ENCODE measurements at regions not wholly inside any gene's neighbourhood (a gene's known extent, or its start where the extent isn't known, plus 50 kb on each side); places are given as distances from the start of the nearest gene placed in this dataset.
"Not testable (repeated sequence)": the region's sequence is repeated elsewhere in the genome, so short reads cannot be mapped to it uniquely, and the experiment has no call there.

DNA sequence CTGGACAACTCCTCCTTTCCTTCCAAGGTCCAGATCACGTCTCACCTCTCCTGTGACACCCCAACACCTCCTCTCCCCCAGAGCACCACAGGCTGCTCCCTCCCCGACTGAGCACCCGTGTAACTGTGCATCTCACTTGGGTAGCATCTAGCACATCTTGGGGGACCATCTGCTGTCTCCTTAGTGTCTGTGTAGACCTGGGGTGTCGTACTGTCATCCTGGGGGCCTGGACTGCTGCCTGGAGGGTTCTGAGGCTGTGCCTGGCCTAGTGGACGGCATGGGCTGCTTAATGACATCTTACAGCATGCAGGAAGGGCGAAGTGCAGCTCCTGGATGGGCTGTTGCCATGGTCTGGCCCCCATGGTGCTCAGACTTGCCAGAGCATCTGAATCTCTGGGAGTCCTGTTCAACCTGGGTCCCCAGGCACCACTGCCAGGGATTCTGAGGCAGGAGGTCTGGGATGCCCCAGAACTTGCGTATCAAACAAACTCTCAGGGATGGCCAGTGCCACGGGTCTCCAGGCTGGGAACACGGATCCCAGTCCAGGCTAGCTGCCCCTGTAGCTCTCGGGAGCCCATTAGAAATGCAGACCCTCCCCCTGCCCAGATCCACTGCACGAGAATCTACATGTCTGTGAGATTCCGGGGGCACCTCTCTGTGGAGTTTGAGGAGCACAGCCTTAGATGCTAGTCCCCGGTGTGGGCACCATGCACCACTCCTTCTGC lies 194.4 kb upstream of the ZNF469 start:
- H3K36me3 Mint-ChIP-seq, ATAC-seq, H3K27ac Mint-ChIP-seq, H3K4me1 Mint-ChIP-seq, POLR2A ChIA-PET, DNase-seq, H3K4me3 Mint-ChIP-seq: not testable (repeated sequence)
- peaks cover 0 to 12% (median 5%) of the 10 kb centered on the region in 9 donors for H3K9me3 Mint-ChIP-seq
- peaks cover 2 to 16% (median 7%) of the 10 kb centered on the region in 5 donors for H3K27me3 Mint-ChIP-seq

DNA sequence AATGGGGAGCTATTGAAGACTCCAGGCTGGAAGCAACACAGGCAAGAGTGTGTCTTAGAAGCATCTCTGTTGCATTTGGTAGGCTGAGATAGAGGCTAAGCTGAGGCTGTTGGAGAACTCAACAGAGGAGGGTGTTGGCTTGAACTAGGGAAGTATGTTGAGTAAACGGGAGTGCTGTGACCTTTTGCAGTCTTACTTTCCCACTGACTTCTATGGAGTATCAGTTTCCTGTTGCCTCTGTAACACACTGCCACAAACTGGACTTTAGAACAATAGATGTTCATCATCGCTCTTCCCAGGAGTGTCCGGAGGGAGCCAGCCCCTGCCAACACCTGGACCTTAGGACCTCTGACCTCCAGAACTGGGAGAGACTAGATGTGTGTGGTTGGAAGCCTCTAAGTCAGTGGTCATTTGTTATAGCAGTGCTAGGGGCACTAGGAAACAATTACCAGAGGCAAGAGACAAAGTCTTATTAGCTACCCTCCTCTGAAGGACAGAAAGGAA lies 192.1 kb upstream of the ZNF469 start:
- ATAC-seq, H3K4me1 Mint-ChIP-seq, H3K4me3 Mint-ChIP-seq, DNase-seq, H3K27ac Mint-ChIP-seq, POLR2A ChIA-PET, H3K36me3 Mint-ChIP-seq: not testable (repeated sequence)
- peaks cover 1 to 16% (median 4%) of the 10 kb centered on the region in 5 donors for H3K27me3 Mint-ChIP-seq
- peaks cover 0 to 12% (median 5%) of the 10 kb centered on the region in 9 donors for H3K9me3 Mint-ChIP-seq

DNA sequence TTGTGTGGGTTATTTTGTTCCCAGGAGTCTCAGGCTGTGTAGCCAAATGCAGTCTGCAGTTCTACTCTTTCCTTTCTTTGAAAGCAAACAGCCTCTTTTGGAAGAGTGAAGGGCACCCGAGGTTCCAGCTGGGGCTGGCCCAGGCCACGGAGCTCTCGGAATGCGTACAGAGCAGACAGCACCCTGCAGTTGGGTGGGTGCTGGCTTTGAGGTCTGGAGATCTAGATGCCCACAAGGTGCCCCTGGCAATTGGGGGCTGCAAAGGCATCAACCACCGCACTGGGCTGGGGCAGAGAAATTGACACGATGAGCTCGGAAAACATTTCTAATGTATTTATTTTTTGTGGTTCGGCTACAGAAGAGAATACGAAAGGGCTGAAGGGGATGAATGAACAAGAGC lies 191.6 kb upstream of the ZNF469 start:
- ATAC-seq, H3K36me3 Mint-ChIP-seq, H3K4me3 Mint-ChIP-seq, H3K4me1 Mint-ChIP-seq, H3K27ac Mint-ChIP-seq, POLR2A ChIA-PET, DNase-seq: not testable (repeated sequence)
- peaks cover 0 to 12% (median 5%) of the 10 kb centered on the region in 9 donors for H3K9me3 Mint-ChIP-seq
- H3K27me3 Mint-ChIP-seq = peaks cover 0 to 16% (median 3%) of the 10 kb centered on the region in 5 donors

DNA sequence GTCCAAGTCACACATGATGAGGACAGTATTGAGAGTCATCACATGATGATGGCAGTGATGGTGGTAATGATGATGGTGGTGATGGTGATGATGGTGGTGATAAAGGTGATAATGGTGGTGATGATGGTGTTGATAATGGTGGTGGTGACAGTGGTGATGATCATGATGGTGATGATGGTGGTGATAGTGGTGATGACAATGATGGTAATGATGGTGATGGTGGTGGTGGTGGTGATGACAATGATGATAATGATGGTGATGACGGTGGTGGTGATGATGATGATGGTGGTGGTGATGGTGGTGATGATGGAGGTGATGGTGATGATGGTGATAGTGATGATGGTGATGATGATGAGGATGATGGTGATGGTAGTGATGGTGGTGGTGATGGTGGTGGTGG lies 190.2 kb upstream of the ZNF469 start:
- POLR2A ChIA-PET = no interaction called here
- H3K9me3 Mint-ChIP-seq = peaks cover 0 to 12% (median 5%) of the 10 kb centered on the region in 9 donors
- H3K27me3 Mint-ChIP-seq = peaks cover 0 to 16% (median 3%) of the 10 kb centered on the region in 5 donors
- DNase-seq = no peak
- H3K36me3 Mint-ChIP-seq = peaks cover 0 to 3% (median 0%) of the 10 kb centered on the region in 3 donors
- H3K4me1 Mint-ChIP-seq = peaks cover 0 to 4% (median 2%) of the 10 kb centered on the region in 4 donors
- no peak overlapping the region for H3K4me3 Mint-ChIP-seq
- ATAC-seq = no peak
- H3K27ac Mint-ChIP-seq = peak overlapping the region in 2 of 10 donors; percentile 40 to 41

DNA sequence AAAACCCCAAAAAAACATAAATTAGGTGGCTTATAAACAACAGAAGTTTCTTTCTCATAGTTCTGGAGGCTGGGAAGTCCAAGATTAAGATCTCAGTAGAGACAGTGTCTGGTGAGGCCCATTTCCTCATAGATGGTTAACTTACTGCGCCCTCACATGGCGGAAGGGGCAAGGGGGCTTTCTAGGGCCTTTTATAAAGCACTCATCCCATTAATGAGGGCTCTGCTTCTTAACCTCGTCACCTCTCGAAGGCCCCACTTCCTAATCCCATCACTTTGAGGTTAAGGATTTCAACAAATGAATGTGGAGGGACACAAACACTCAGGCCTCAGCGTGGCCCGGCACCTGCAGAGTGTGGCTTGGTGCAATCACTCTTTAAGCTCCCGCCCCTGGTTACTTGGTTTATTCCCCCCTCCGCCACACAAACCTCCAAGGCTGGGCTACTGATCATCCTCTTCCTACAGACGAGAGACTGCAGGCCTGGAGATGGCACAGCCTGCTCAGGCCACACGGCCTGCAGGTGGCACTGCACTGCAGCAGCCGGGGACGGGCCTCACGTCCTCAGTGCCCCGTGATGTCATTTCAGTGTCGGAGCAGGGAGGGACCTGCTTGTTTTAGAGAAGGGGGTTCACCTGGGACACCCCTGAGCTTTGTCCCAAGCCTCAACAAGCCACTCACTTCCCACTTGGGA lies 188.9 kb upstream of the ZNF469 start:
- H3K36me3 Mint-ChIP-seq, POLR2A ChIA-PET, H3K27ac Mint-ChIP-seq, H3K4me1 Mint-ChIP-seq, H3K4me3 Mint-ChIP-seq: not testable (repeated sequence)
- H3K27me3 Mint-ChIP-seq = peaks cover 0 to 12% (median 2%) of the 10 kb centered on the region in 5 donors
- ATAC-seq (peak; percentile 67 to 77), DNase-seq (peak in 3 of 10 donors; percentile 5 to 13 (median 7))
- H3K9me3 Mint-ChIP-seq = peaks cover 0 to 12% (median 5%) of the 10 kb centered on the region in 9 donors

DNA sequence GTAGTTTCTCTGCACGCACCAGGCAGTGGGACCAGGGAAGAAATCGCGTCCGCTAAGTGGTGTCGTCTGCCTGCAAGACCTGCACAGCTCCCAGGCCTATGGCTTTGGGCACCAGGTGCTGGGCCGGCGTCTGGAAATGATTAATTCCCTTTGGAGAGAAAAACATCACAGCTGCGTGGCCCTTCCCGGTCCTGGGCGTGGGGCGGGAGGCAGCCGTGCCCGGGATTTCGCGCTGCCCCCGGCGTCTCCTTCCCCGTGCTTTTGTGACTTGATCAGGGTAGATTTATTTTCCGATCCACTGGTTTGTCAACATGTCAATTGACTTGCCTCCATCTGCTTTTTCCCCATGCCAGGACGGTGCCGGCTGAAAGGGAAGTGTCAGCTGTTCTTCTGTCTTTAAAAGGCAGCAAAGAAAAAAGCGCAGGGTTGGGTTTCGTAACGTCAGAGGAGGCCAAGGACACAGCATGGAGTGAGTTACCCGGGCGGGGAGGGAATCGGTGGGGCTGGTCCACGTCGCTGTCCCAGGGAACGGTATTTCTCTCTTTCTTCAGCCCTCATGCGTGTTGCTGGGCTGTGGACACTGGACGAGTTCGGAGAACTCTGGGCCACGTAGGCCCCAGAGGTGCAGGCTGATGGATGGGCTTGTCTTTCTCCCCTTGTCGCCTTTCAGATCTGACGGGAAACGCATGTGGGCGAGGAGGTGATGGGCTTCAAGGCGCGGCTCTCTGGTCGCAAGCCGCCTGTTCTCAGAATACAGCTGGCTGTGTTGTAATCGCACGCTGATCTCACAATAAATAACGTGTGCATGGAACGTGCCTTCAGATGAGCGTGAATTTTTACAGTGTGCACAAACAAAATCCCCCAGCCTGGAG lies 188.1 kb upstream of the ZNF469 start:
- POLR2A ChIA-PET = no interaction called here
- Mint-ChIP-seq H3K4me3 (no peak overlapping the region), H3K4me1 (peaks cover 0 to 4% (median 2%) of the 10 kb centered on the region in 4 donors), H3K36me3 (no peaks in the 10 kb centered on the region), H3K27me3 (peaks cover 0 to 9% (median 0%) of the 10 kb centered on the region in 5 donors), H3K27ac (peak overlapping the region in 1 of 10 donors; percentile 62), H3K9me3 (peaks cover 0 to 12% (median 2%) of the 10 kb centered on the region in 9 donors)
- DNase-seq (no peak), ATAC-seq (no peak)

DNA sequence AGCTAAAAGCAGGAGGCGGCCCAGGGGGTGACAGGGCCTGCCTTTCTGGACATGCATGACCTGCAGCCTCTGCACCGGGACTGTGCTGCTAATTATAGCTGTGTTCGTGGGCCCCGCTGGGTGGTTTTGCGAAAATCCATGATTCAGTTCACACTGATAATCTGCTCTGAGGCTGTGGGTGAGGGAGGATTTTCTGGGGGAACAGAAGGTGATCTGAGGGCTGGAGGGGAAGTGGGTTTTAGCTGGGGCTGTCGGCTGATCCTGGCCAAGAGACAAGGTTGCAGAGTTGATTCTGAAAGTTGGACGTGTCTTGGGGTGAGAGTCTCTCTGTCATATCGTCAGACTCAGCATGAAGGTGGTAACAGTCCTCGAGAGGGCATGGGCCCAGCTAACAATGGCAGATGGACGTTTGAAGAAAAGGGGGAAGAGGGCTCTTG lies 187.5 kb upstream of the ZNF469 start:
- POLR2A ChIA-PET = no interaction called here
- Mint-ChIP-seq H3K36me3 (no peaks in the 10 kb centered on the region), H3K4me1 (peaks cover 0 to 4% (median 2%) of the 10 kb centered on the region in 4 donors), H3K4me3 (no peak overlapping the region), H3K27ac (no peak overlapping the region), H3K9me3 (peaks cover 0 to 12% (median 0%) of the 10 kb centered on the region in 9 donors), H3K27me3 (peaks cover 0 to 4% (median 0%) of the 10 kb centered on the region in 5 donors)
- ATAC-seq (no peak), DNase-seq (no peak)

DNA sequence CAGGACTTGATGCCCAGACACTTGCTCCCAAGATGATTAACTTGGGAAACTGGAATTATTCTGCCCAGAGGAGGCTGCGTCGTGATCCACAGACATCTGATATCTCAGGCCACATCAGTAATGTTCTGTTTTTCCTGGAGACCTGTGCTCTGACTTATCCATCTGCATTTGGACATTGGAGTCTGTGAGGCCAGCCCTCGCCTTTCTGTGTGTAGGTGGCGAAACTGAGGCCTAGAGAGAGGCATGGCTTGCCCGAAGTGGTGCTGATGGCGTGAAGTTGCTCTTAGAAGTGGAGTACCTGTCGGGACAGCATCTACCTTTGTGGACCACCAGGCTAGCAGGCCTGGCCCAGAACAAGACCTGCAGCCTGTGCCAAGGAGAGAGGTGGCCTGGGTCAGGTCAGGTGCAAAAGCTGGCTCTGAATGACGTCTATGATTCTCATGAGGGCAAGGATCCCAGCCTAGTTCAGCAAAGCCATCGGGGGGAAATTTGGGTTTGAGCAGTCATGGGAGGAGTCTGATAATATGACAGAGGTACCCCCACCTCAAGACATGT lies 186.8 kb upstream of the ZNF469 start:
- Mint-ChIP-seq H3K27ac (peak overlapping the region in 1 of 10 donors; percentile 24), H3K9me3 (peaks cover 0 to 12% (median 0%) of the 10 kb centered on the region in 9 donors), H3K27me3 (peaks cover 0 to 2% (median 0%) of the 10 kb centered on the region in 5 donors), H3K36me3 (no peaks in the 10 kb centered on the region), H3K4me1 (peaks cover 0 to 4% (median 2%) of the 10 kb centered on the region in 4 donors), H3K4me3 (no peak overlapping the region)
- POLR2A ChIA-PET = no interaction called here
- ATAC-seq = no peak
- no peak for DNase-seq

DNA sequence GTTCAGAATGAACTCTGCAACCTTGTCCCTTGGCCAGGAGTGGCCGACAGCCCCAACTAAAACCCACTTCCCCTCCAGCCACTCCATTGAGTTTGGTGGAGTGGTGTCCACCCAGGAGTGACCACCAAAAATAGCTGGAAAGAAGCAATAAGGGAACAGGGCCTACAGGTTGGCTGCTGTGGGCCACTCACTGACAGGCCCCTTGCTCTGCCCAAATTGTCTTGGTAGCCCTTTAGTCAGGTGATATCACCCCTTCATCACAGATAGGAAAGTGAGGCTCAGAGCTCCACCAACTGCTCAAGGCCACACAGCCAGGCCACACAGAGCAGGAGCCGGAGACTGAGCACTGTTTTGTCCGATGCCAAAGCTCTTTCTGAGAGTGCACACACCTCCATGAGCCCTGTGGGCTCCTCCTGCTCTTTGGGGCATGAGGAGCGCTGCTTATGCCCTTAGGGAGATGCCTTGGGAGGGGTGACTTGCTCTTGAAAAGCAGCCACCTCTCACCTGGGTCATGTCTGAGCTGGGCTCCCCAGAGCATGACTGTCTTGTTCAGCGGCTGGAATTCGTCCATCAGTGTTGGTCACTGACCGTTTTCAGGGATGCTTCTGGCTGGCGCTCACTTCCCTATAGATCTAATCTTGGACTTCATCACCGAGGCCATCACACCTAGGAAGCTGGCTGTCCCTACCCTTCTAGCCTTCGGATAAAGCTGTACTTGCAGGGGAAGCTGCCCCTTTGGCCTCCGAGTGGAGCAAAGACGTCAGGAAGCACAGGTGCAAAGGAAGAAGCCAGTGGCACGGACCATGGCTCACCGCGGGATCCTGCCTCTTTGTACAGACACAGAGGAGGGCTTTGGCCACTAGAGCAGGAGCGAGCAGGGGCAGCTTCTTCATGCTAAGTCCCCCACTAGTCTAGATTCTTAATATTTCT lies 186.0 kb upstream of the ZNF469 start:
- Mint-ChIP-seq H3K4me3 (no peak overlapping the region), H3K27ac (no peak overlapping the region), H3K9me3 (peaks cover 0 to 12% (median 0%) of the 10 kb centered on the region in 9 donors), H3K27me3 (peaks cover 0 to 2% (median 0%) of the 10 kb centered on the region in 5 donors), H3K36me3 (no peaks in the 10 kb centered on the region), H3K4me1 (peaks cover 0 to 4% (median 2%) of the 10 kb centered on the region in 4 donors)
- POLR2A ChIA-PET = no interaction called here
- DNase-seq (no peak), ATAC-seq (no peak)

DNA sequence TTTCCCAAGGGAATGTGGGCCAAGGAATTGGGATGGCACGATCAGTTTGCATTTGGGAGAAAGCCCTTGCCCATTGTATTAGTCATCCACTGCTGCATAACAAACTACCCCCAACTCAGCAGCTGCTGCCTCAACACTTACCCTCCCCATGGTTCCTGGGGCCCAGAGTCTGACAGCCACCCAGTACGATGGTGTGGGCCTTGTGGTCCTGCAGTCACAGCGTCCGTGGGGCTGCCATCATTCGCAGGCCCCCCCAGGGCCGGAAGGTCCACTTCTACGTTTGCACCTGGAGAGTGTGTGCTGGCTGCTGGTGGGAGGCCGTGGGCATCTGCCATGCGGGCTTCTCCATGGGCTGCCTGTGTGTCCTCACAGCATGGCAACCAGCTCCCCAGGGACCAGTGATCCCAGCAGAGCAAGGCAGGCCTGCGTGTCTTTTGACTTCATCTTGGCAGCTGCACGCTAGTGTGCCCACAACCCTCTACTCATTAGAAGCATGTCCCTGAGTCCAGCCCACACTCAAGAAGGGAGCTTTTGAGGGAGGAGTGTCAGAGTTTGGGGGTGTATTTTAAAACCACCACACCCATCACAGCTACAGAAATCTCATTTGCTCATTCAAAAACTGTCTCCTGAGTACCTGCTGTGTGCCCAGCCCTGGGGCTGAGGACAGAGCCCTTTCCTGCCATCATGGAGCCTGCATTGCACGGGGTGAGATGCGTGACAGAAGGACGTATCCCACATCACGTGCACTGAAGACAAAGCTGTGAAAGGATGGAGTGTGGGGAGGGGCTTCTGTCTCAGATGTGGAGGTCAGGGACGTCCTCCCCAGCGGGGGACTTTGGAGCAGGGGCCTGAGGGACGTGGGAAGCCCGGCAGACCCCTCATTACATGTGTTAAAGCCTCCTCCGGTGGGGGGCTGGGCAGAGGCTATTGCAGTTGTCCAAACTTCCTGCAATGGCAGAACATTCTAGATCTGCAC lies 185.0 kb upstream of the ZNF469 start:
- Mint-ChIP-seq H3K27me3 (peaks cover 0 to 6% (median 0%) of the 10 kb centered on the region in 5 donors), H3K36me3 (no peaks in the 10 kb centered on the region), H3K27ac (peak overlapping the region in 1 of 10 donors; percentile 63), H3K4me3 (no peak overlapping the region), H3K9me3 (peaks cover 0 to 4% (median 0%) of the 10 kb centered on the region in 9 donors), H3K4me1 (peaks cover 0 to under 1% (median 0%) of the 10 kb centered on the region in 4 donors)
- DNase-seq = no peak
- ATAC-seq = no peak
- POLR2A ChIA-PET = no interaction called here

All from naive thymus-derived CD8-positive, alpha-beta T cell (primary cell).